ENCODE measurements at regions not wholly inside any gene's neighbourhood (a gene's known extent, or its start where the extent isn't known, plus 50 kb on each side); places are given as distances from the start of the nearest gene placed in this dataset.

- TF ChIP-seq CTCF (IDR thresholded peaks at IDR 0.05): no peak
- no peak for TF ChIP-seq POLR2A (IDR thresholded peaks at IDR 0.05)
Measured at GRCh38 chr6:44554194-44554593, 166.7 kb downstream of the CDC5L start.

Data from vagina (tissue), 2 donors.